ENCODE measurements at regions not wholly inside any gene's neighbourhood (a gene's known extent, or its start where the extent isn't known, plus 50 kb on each side); places are given as distances from the start of the nearest gene placed in this dataset.

GRCh38 chr22:47693606-47694005 is 931.2 kb downstream of the TBC1D22A start:
- no peak for DNase-seq

- DNase-seq, result no peak
These were observed 930.4 kb downstream of the TBC1D22A start for GRCh38 chr22:47692811-47693210.

GRCh38 chr22:47691152-47691895 is 928.9 kb downstream of the TBC1D22A start:
- DNase-seq, result no peak

- no peak for DNase-seq
These were observed 928.1 kb downstream of the TBC1D22A start for GRCh38 chr22:47690586-47690985.

- no peak for DNase-seq
These were observed 927.7 kb downstream of the TBC1D22A start for GRCh38 chr22:47690166-47690565.

GRCh38 chr22:47687776-47688175 is 925.3 kb downstream of the TBC1D22A start:
- no peak for DNase-seq

GRCh38 chr22:47687346-47687655 is 924.9 kb downstream of the TBC1D22A start:
- no peak for DNase-seq

- no peak for DNase-seq
These were observed 924.3 kb downstream of the TBC1D22A start for GRCh38 chr22:47686594-47687345.

- DNase-seq, result no peak
These were observed 919.1 kb downstream of the TBC1D22A start for GRCh38 chr22:47681411-47682165.

- DNase-seq, result no peak
These were observed 916.3 kb downstream of the TBC1D22A start for GRCh38 chr22:47678636-47679287.

GRCh38 chr22:47678048-47678447 is 915.6 kb downstream of the TBC1D22A start:
- DNase-seq, result no peak

- DNase-seq, result no peak
These were observed 914.2 kb downstream of the TBC1D22A start for GRCh38 chr22:47676685-47677084.

- DNase-seq, result no peak
These were observed 912.1 kb downstream of the TBC1D22A start for GRCh38 chr22:47674600-47674999.

- DNase-seq, result no peak
These were observed 911.1 kb downstream of the TBC1D22A start for GRCh38 chr22:47673557-47673956.

GRCh38 chr22:47672526-47672925 is 910.1 kb downstream of the TBC1D22A start:
- no peak for DNase-seq

- no peak for DNase-seq
These were observed 902.7 kb downstream of the TBC1D22A start for GRCh38 chr22:47665151-47665550.

- no peak for DNase-seq
These were observed 901.5 kb downstream of the TBC1D22A start for GRCh38 chr22:47663615-47664605.

- DNase-seq, result no peak
These were observed 897.2 kb downstream of the TBC1D22A start for GRCh38 chr22:47659467-47660223.

GRCh38 chr22:47658182-47658581 is 895.7 kb downstream of the TBC1D22A start:
- no peak for DNase-seq

GRCh38 chr22:47657224-47657623 is 894.8 kb downstream of the TBC1D22A start:
- DNase-seq, result no peak

GRCh38 chr22:47656806-47657205 is 894.4 kb downstream of the TBC1D22A start:
- DNase-seq, result no peak

Data from stimulated activated CD4-positive, alpha-beta T cell treated with anti-CD3 and anti-CD28 coated beads, Interleukin-12 subunit alpha, Interleukin-12 subunit beta, amount 100 ng/mL, for 4 hours (primary cell).